PC-9 (cell line): ENCODE measurements at regions not wholly inside any gene's neighbourhood (a gene's known extent, or its start where the extent isn't known, plus 50 kb on each side); places are given as distances from the start of the nearest gene placed in this dataset.

Experiments
- BruUV-seq: library from RNA; stranded (reverse); fragments of 400-500 nt; replicated peaks from 2 replicates; lab custom pipeline; 2021; lab: Mats Ljungman, UMichigan
- CTCF ChIA-PET: fragments of 300-600 bp; sonication (Branson Sonifier 250); formaldehyde crosslinking; loops from one replicate; lab custom pipeline; 2022; ENCODE audit warnings: antibody characterized with exemption; lab: Charles Lee
- POLR2A ChIA-PET: fragments of 300-600 bp; sonication (Branson Sonifier 250); formaldehyde crosslinking; loops from one replicate; lab custom pipeline; 2022; ENCODE audit warnings: antibody characterized with exemption; ENCODE audit not compliant: unreplicated experiment; lab: Charles Lee
- DNase-seq, 2 experiments: peaks; one replicate each; pipeline versions ENCODE4 v3.0.0 to v3.0.0-alpha.2; 2015 to 2022; ENCODE audit warnings: mixed read lengths in 1 of 2
- H2AFZ ChIP-seq: fragments of 200-600 bp; sonication (generic); 2 replicates; pipeline ENCODE4 v1.8.1; 2017; ENCODE audit warnings: antibody characterized with exemption
- H3F3A ChIP-seq: fragments of 200-600 bp; sonication (generic); 2 replicates; pipeline ENCODE4 v1.8.1; 2017; ENCODE audit warnings: antibody characterized with exemption, mild to moderate bottlenecking, low read depth; ENCODE audit not compliant: insufficient read depth
- H3K27ac ChIP-seq: fragments of 200-600 bp; sonication (generic); 2 replicates; pipeline ENCODE4 v1.6.1; 2016; ENCODE audit warnings: mixed run types
- H3K27me3 ChIP-seq: fragments of 200-600 bp; sonication (generic); 2 replicates; pipeline ENCODE4 v1.6.1; 2016; ENCODE audit warnings: low read depth, mixed run types; ENCODE audit not compliant: insufficient read depth
- H3K36me3 ChIP-seq: fragments of 200-600 bp; sonication (generic); 2 replicates; pipeline ENCODE4 v1.6.1; 2016; ENCODE audit warnings: low read depth, mixed run types
- H3K4me1 ChIP-seq: fragments of 200-600 bp; sonication (generic); replicated peaks from 2 replicates; pipeline ENCODE4 v1.6.1; 2016; ENCODE audit warnings: mixed run types; ENCODE audit not compliant: insufficient read depth
- H3K4me2 ChIP-seq: fragments of 200-600 bp; sonication (generic); 2 replicates; pipeline ENCODE4 v1.6.1; 2017; ENCODE audit warnings: mixed run types
- H3K4me3 ChIP-seq: fragments of 200-600 bp; sonication (generic); 2 replicates; pipeline ENCODE4 v1.6.1; 2016; ENCODE audit warnings: mixed run types
- H3K79me2 ChIP-seq: fragments of 200-600 bp; sonication (generic); 2 replicates; pipeline ENCODE4 v1.6.1; 2017; ENCODE audit warnings: low read depth, mixed run types
- H3K9me2 ChIP-seq: fragments of 200-600 bp; sonication (generic); 2 replicates; pipeline ENCODE4 v1.8.1; 2017; ENCODE audit warnings: mild to moderate bottlenecking; ENCODE audit not compliant: insufficient read depth
- H3K9me3 ChIP-seq: fragments of 200-600 bp; sonication (generic); 2 replicates; pipeline ENCODE4 v1.8.1; 2016; ENCODE audit warnings: low read depth; ENCODE audit not compliant: insufficient read depth
- H4K20me1 ChIP-seq: fragments of 200-600 bp; sonication (generic); 2 replicates; pipeline ENCODE4 v1.8.1; 2017; ENCODE audit not compliant: insufficient read depth
- CTCF ChIP-seq: fragments of 200-600 bp; sonication (generic); conservative IDR thresholded peaks from 2 replicates; pipeline ENCODE4 v1.6.1; 2017; ENCODE audit warnings: mixed run types, antibody characterized with exemption, mild to moderate bottlenecking, moderate library complexity
- EZH2 ChIP-seq: fragments of 200-600 bp; sonication (generic); IDR thresholded peaks from 2 replicates; pipeline ENCODE4 v1.8.0; 2017; ENCODE audit warnings: antibody characterized with exemption, low read depth
- intact Hi-C: fragments of 100-400 bp; cut with micrococcal nuclease; formaldehyde crosslinking; loops from one replicate; pipeline ENCODE4 v1.10.0; 2022; ENCODE audit not compliant: unreplicated experiment

- DNase-seq: no peak
- Histone ChIP-seq H4K20me1 (no peaks in the 10 kb centered on the region), H3K27ac (no peak overlapping the region), H3F3A (no peaks in the 10 kb centered on the region), H3K4me3 (no peak overlapping the region), H3K9me2 (no peaks in the 10 kb centered on the region), H3K4me1 (no peaks in the 10 kb centered on the region), H3K79me2 (no peaks in the 10 kb centered on the region), H3K4me2 (no peak overlapping the region), H3K27me3 (no peaks in the 10 kb centered on the region), H2AFZ (no peak overlapping the region), H3K36me3 (no peaks in the 10 kb centered on the region), H3K9me3 (no peaks in the 10 kb centered on the region)
- TF ChIP-seq CTCF (no peak), EZH2 (no peak)
- intact Hi-C loops: no loop called here
- no TSS peak for BruUV-seq
- POLR2A ChIA-PET: no interaction called here
- CTCF ChIA-PET: no interaction called here
Observed at GRCh38 chr3:67866571-67866970, 212.2 kb upstream of the SUCLG2 start.

GRCh38 chr3:67864587-67865183 is 210.3 kb upstream of the SUCLG2 start:
- ChIA-PET POLR2A (no interaction called here), CTCF (no interaction called here)
- Histone ChIP-seq H3K79me2 (no peaks in the 10 kb centered on the region), H3K27me3 (no peaks in the 10 kb centered on the region), H3F3A (no peaks in the 10 kb centered on the region), H2AFZ (no peak overlapping the region), H3K27ac (no peak overlapping the region), H3K4me2 (no peak overlapping the region), H3K9me2 (no peaks in the 10 kb centered on the region), H3K36me3 (no peaks in the 10 kb centered on the region), H4K20me1 (no peaks in the 10 kb centered on the region), H3K4me1 (no peaks in the 10 kb centered on the region), H3K9me3 (no peaks in the 10 kb centered on the region), H3K4me3 (no peak overlapping the region)
- intact Hi-C loops: loop anchor here (2.0 kb wide), 1 partner anchor 484 kb away; no protein-coding TSS in a partner anchor
- no peak for DNase-seq
- TF ChIP-seq EZH2: no peak
- BruUV-seq: no TSS peak

- Histone ChIP-seq H3K9me2 (no peaks in the 10 kb centered on the region), H3K36me3 (no peaks in the 10 kb centered on the region), H2AFZ (no peak overlapping the region), H3K79me2 (no peaks in the 10 kb centered on the region), H4K20me1 (no peaks in the 10 kb centered on the region), H3K27me3 (no peaks in the 10 kb centered on the region), H3K27ac (no peak overlapping the region), H3F3A (no peaks in the 10 kb centered on the region), H3K4me2 (no peak overlapping the region), H3K9me3 (no peaks in the 10 kb centered on the region), H3K4me1 (no peaks in the 10 kb centered on the region), H3K4me3 (no peak overlapping the region)
- ChIA-PET POLR2A (no interaction called here), CTCF (no interaction called here)
- intact Hi-C loops: loop anchor here (2.0 kb wide), 1 partner anchor 483 kb away; no protein-coding TSS in a partner anchor
- no peak for DNase-seq
- BruUV-seq: no TSS peak
- TF ChIP-seq EZH2 (no peak), CTCF (peak; percentile 48; the same call in 1 of the 2 replicates)
Observed at GRCh38 chr3:67863869-67864268, 209.5 kb upstream of the SUCLG2 start.

- CTCF ChIA-PET: no interaction called here
- no peak overlapping the region for H3K4me3 ChIP-seq
- no peaks in the 10 kb centered on the region for H3K9me2 ChIP-seq
- no peak for DNase-seq
- no peak overlapping the region for H2AFZ ChIP-seq
- no peak overlapping the region for H3K27ac ChIP-seq
- no peaks in the 10 kb centered on the region for H3K4me1 ChIP-seq
- no peak overlapping the region for H3K4me2 ChIP-seq
- H3K36me3 ChIP-seq: no peaks in the 10 kb centered on the region
- H3F3A ChIP-seq: no peaks in the 10 kb centered on the region
- TF ChIP-seq EZH2: no peak
- no peak for TF ChIP-seq CTCF
- BruUV-seq: no TSS peak
- POLR2A ChIA-PET: no interaction called here
- no peaks in the 10 kb centered on the region for H4K20me1 ChIP-seq
- no peaks in the 10 kb centered on the region for H3K9me3 ChIP-seq
- no peaks in the 10 kb centered on the region for H3K27me3 ChIP-seq
- H3K79me2 ChIP-seq: no peaks in the 10 kb centered on the region
- intact Hi-C loops: no loop called here
Observed at GRCh38 chr3:67860429-67860828, 206.0 kb upstream of the SUCLG2 start.
